ENCODE measurements at regions not wholly inside any gene's neighbourhood (a gene's known extent, or its start where the extent isn't known, plus 50 kb on each side); places are given as distances from the start of the nearest gene placed in this dataset.

DNA sequence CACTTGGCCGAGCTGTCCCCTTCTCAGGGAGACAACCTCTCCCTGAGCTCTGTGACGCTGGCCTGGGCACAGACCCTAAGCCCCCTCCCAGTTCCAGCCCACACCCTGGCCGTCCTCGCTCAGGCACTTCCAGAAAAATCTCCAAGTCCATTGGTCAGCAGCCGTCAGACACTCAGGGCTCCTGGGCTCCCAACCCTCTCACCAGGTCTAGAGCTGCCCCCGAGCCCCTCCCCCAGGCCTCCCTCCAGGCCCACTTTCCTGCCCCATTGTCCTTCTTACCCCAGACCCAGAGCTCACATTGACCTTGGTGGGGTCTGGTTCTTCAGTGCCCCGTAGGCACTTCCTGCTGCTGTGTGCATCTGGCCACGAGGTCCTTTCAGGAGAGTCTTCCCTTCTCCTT, 249.3 kb upstream of the RTL1 start:
- TF ChIP-seq EZH2 (IDR thresholded peaks at IDR 0.05; ENCODE audit: low read depth, unreplicated experiment) (no peak), POLR2AphosphoS5 (IDR thresholded peaks at IDR 0.05; ENCODE audit: low read depth) (no peak), CREB1 (CRISPR knock-in tag; IDR thresholded peaks at IDR 0.05; ENCODE audit: low read depth) (no peak), EZH2phosphoT487 (IDR thresholded peaks at IDR 0.05; ENCODE audit: unreplicated experiment) (no peak), JUNB (IDR thresholded peaks at IDR 0.05; ENCODE audit: unreplicated experiment) (no peak), STAT1 (IDR thresholded peaks at IDR 0.05; ENCODE audit: unreplicated experiment) (no peak), ZNF331 (CRISPR knock-in tag; IDR thresholded peaks at IDR 0.05; ENCODE audit: low read depth) (no peak), NANOG (IDR thresholded peaks at IDR 0.05; ENCODE audit: borderline replicate concordance) (no peak)
- TF ChIP-seq, protein P1, sequence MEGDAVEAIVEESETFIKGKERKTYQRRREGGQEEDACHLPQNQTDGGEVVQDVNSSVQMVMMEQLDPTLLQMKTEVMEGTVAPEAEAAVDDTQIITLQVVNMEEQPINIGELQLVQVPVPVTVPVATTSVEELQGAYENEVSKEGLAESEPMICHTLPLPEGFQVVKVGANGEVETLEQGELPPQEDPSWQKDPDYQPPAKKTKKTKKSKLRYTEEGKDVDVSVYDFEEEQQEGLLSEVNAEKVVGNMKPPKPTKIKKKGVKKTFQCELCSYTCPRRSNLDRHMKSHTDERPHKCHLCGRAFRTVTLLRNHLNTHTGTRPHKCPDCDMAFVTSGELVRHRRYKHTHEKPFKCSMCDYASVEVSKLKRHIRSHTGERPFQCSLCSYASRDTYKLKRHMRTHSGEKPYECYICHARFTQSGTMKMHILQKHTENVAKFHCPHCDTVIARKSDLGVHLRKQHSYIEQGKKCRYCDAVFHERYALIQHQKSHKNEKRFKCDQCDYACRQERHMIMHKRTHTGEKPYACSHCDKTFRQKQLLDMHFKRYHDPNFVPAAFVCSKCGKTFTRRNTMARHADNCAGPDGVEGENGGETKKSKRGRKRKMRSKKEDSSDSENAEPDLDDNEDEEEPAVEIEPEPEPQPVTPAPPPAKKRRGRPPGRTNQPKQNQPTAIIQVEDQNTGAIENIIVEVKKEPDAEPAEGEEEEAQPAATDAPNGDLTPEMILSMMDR (conservative IDR thresholded peaks at IDR 0.05; ENCODE audit: low read depth in 2 of 2), result no peak
- TF ChIP-seq, protein P2, sequence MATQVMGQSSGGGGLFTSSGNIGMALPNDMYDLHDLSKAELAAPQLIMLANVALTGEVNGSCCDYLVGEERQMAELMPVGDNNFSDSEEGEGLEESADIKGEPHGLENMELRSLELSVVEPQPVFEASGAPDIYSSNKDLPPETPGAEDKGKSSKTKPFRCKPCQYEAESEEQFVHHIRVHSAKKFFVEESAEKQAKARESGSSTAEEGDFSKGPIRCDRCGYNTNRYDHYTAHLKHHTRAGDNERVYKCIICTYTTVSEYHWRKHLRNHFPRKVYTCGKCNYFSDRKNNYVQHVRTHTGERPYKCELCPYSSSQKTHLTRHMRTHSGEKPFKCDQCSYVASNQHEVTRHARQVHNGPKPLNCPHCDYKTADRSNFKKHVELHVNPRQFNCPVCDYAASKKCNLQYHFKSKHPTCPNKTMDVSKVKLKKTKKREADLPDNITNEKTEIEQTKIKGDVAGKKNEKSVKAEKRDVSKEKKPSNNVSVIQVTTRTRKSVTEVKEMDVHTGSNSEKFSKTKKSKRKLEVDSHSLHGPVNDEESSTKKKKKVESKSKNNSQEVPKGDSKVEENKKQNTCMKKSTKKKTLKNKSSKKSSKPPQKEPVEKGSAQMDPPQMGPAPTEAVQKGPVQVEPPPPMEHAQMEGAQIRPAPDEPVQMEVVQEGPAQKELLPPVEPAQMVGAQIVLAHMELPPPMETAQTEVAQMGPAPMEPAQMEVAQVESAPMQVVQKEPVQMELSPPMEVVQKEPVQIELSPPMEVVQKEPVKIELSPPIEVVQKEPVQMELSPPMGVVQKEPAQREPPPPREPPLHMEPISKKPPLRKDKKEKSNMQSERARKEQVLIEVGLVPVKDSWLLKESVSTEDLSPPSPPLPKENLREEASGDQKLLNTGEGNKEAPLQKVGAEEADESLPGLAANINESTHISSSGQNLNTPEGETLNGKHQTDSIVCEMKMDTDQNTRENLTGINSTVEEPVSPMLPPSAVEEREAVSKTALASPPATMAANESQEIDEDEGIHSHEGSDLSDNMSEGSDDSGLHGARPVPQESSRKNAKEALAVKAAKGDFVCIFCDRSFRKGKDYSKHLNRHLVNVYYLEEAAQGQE (IDR thresholded peaks at IDR 0.05; ENCODE audit: unreplicated experiment), result no peak
- TF ChIP-seq, protein P3, sequence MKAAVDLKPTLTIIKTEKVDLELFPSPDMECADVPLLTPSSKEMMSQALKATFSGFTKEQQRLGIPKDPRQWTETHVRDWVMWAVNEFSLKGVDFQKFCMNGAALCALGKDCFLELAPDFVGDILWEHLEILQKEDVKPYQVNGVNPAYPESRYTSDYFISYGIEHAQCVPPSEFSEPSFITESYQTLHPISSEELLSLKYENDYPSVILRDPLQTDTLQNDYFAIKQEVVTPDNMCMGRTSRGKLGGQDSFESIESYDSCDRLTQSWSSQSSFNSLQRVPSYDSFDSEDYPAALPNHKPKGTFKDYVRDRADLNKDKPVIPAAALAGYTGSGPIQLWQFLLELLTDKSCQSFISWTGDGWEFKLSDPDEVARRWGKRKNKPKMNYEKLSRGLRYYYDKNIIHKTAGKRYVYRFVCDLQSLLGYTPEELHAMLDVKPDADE (IDR thresholded peaks at IDR 0.05), result no peak
